Stimulated activated CD4-positive, alpha-beta T cell treated with anti-CD3 and anti-CD28 coated beads, Interleukin-15, amount 100 ng/mL, for 24 hours (primary cell): ENCODE measurements at regions not wholly inside any gene's neighbourhood (a gene's known extent, or its start where the extent isn't known, plus 50 kb on each side); places are given as distances from the start of the nearest gene placed in this dataset.

Experiments used
- DNase-seq: peaks from one replicate; pipeline ENCODE4 v3.0.0-alpha.2; 2020

DNA sequence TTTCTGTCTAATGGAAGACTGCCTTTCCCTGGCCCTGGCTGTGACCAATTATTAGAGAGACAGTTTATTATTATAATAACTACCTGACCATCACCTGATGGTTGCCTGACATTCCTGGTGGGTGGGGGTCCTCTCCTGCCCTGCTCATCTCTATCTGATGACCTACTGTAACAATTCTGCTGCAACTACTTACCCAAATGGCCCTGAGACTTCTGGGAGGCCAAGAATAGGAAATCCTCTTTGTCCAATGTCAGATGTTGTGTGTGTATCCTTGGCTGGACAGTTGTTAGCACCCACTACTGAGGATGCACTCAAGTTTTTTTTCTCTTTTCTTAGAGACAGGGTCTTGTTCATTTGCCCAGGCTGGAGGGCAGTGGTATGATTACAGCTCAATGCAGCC lies 110.3 kb downstream of the DDX1 start:
- DNase-seq = no peak

DNA sequence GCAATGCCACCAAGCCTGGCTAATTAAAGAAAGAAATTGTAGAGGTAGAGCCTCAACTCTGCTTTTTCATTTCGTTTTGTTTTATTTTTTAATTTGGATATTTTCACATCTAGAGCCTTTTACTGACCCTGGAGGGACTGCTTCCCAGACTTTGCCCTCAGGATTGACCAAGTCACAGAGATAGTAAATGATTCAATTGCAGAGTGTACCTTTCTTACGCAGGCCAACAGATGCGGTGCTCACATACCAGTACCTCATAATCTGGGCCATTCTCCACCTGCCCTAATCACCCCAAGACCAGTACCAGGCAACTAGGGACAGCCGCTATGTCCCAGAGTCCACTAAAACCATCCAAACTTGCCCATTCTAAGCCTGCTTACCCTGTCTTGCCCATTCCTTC lies 110.8 kb downstream of the DDX1 start:
- DNase-seq = no peak

DNA sequence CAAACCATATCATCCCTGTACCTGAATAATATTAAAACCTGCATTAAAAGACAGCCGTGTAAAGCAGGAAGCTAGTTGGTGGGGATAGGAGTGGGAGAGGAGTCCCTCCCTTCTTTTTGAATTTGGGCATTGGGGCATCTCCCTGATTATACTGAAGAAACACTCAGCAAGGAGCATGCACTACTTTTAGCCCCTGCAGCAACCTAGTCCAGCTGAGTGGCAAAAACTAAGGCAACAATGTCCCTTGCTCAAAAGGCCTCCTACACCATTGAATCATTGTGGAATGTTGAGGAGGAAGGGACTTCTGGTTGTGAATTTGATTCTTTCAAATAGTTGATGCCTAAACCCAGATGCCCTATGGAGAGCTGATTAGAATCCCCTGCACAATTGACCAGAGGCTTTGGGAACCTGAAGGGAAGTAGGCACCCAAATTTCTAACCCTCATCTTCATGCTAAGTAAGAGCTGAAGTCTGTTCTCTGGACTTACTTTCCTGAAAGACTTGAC lies 111.7 kb downstream of the DDX1 start:
- no peak for DNase-seq

DNA sequence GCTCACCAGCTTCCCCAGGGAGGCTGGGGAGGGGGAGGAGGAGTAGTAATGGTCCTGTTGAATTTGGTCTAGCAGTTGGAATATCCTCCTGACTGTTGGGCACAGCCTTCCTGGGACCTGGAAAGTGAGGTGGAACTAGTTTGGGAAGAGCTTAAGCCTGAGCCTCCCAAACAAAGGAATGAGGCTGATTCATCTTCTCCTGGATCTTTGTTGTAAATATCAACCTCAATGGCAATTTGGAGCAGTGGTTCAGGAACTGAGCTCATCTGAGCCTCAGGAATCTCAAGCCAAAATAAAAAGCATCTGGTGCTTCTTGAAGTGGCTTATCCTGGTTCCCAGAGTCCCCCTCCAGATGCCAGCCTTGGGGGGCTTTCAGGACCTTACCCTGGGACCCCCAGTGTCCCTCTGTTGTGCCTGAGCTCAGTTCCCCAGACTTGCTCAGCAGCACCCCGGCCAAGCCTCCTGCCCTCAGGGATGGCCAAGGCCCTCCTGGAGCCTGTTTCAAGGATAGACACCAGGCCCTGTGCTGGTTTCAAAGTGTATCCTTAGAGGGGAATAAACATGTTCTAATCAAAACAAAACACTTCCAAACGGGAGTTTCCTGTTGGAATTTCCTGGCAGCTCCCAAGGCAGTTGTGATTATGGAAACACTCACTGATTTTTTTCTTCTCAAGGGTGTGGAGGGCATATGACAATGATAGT lies 112.6 kb downstream of the DDX1 start:
- DNase-seq = no peak

- DNase-seq = no peak
These were observed 113.1 kb downstream of the DDX1 start for GRCh38 chr2:15704788-15705115.

GRCh38 chr2:15705310-15705709 lies 113.6 kb downstream of the DDX1 start:
- DNase-seq = no peak

GRCh38 chr2:15705839-15706386 lies 114.2 kb downstream of the DDX1 start:
- DNase-seq = no peak

DNA sequence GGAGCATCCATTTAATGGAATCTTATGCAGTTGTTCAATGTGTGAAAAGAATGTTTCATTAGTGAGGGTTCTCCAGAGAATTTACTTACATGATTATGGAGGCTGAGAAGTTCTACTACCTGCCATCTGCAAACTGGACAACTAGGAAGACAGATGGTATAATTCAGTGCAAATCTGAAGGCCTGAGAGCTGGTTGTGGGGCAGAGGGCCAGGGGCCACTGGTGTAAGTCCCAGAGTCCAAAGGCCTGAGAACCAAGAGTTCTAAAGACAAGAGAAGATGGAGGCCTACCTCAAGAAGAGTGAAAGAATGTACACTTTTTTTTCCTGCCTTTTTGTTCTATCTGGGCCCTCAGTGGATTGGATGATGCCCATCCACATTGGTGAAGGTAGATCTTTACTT lies 114.8 kb downstream of the DDX1 start:
- DNase-seq = no peak

- no peak for DNase-seq
These were observed 115.4 kb downstream of the DDX1 start for GRCh38 chr2:15706986-15707632.

DNA sequence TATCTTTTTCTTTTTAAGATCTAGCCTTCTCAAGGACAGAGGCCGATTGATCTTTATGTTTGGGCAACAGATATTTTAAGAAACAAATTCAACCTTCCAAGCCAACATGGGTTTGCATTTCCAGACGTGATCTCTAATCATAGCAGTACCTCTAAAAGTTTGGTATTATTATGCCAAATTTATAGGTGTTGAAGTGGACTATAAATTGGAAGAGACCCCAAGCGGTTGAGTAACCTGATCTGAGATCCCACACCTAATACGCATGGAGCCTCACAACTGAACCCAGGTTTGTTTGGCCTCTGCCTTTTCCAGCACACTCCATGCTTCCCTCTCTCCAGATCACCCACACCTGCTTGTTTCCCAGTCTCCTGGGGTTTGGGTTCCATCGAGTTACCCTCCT lies 116.5 kb downstream of the DDX1 start:
- no peak for DNase-seq

DNA sequence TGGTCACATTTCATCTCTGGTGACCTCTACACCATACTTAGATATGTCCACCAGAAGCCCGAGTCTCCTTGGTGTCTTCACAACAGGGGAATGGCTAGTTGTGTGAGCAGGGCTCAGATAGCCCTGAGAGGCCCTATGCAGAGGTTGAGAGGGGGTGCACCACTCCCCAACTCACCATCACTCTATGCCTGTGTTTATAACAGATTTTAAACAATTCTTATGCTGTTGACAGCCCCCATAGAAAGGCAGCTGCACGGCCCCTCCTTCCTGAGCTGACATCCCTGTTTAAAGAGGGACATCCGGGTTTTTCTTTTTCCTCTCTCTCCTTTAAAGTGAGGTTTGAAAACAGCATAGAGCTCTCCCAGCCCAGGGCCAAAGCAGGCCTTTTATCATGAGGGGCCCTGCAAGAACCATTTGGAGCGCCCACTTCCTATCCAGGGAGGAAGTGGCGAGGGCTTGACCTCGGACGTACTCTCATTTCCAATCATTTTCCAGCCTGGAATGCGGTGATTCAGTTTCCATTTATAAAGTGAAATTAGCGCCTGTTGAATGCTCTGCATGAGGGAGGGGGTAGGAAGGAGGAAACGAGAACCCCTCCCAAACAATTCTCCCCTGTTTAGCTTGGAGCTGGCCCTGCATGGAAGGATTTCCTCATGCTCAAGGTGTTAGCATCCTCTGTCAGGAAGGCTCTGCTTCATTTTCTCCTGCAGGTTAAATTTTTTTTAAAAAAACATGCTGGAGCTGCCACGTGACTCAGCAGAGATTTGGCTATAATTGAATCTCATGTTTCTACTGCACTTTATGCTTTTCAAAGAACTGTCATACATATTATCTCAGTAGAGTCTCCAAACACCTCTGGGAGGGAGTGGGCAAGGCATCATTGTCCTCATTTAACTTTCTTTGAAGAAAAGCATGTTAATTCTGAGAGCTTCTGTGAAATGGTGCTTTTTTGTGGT lies 117.5 kb downstream of the DDX1 start:
- DNase-seq = no peak

DNA sequence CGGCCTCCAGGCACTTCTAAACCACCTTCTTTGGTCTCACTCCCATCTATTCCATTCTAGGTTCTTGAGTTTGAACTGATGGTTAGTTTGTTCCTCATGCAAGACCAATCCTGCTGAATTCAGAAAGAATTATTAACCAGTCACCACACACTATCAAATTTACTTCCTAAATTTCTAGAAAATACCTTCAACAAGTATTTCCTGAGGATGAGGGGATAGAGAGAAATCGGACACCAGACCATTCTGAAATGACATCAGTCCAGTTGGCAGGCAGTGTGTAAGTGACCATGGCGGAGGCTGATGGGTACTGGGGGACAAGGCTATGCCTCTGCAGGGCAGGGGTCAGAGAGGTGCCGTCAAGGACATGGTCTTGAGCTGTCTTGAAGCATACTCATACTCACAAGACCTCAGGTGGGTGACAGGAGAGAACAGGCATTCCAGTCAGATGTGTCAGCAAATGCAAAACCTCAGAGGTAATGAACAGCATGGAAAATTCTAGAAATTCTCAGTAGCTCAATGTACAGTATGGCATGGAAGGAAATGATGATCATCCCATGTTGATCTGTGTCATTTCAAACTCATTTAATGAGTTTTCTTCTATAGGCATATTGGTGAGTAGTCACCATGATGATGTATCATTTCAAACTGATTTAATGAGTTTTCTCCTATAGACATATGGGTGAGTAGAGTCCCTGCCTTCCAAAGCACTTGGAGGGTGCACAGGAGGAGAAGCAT lies 119.6 kb downstream of the DDX1 start:
- no peak for DNase-seq

DNA sequence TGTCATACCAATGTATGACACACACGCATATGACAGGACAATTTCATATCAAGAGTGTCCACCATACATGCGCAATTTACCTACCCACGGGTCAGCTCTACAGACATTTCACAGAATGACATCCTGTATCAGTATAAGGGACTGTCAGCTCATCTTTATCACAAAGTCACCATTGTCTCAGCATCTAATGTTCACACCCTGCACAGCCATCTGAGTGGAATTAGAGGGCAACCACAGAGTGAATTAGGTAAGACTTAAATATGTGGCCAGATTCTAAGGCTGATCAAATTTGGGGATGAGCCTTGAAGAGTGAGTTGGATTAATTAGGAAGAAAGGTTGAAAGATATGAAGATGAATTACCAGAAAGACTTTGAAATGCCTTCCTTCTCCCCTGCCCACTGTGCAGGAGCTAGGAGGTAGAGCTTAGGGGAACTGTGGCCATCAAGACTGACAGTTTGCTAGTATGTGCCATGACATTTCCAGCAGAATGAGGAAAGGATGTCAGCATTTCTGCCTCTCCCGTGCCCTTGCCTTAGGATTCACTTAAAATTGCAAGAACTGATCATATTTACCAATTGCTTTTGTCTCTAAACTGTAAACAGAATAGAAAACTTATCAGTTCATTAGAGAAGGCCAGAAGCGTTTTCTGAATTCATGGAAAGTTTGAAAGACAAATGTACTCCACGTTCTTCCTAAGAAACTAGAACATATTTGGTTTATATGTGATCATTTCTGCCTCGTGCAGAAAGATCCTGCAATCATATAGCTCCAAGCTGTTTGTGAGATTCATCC lies 121.1 kb downstream of the DDX1 start:
- DNase-seq = no peak

DNA sequence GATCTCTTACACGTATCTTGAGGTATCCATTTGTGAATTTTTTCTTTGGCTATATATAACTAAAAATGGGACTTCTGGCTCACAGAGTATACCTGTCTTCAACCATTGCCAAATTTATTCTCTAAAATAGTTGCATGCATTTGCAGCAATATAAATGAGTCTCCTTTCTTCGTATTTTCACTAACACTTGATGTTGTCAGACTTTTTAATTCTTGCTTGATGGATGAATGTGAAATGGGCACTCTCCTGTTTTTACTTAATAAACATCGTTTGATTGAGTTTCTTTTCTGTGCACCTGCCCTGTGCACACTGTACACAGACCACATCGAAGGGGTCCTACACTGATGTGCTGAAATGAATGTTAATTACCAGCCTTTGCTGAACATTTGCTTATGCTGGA lies 121.8 kb downstream of the DDX1 start:
- DNase-seq = no peak

GRCh38 chr2:15714002-15714401 lies 122.3 kb downstream of the DDX1 start:
- no peak for DNase-seq

- no peak for DNase-seq
These were observed 122.9 kb downstream of the DDX1 start for GRCh38 chr2:15714609-15715008.

DNA sequence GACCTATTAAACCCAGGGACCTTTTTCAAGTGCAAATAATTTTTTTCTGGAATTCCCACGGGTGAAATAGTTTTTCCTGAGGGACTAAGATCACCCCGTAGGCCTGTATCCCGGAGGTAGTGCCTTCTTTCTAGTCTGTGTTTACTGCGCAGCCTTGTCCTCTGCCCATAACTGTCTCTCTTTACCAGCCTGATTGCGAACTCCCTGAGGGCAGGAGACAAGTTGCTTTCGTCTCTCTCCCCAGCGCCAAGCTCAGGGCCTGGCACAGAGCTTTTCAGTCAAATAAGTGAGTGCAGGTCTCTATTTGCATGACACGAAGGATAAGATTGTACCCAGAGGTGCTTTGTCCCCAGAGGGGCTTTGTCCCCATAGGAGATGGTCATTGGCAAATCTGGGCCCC lies 123.9 kb downstream of the DDX1 start:
- no peak for DNase-seq

DNA sequence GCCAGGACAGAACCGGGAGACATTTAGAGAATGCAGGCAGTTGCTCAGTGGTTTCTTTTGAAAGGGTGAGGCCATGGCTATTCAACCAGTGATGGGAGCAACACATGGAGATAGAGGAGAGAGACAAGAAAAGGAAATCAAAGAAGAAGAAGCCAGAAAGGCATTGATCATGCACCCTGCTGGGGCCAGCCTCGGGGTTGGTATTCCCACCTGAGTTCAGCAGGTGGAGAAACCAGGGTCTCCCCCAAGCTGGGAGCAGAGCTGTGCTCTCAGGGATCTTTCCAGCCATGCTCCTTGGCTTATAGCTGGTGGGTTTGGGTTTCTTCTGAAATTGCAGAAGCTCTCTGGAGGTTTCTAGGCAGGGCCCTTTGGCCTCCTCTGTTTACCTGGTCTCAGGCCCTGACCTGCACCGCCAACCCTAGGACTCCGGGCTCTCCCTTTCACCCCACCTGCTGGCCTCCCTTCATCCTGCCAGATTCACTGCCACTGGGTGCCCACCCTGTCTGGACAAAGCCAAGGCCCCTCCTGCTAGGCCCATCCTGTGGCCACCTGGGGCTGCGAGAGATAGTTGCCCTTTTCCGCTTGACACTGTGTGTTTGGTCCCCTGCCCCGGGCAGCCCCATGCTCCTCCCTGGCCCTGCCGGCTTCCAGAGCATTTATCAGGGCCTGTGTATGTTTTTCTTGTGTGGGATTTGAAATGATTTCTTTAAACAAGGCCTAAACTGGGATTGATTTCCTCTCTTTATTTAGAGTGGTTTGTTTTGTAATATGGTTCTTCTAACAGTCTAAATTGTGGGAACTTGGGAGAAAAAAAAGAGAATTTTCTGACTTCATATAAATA lies 126.7 kb downstream of the DDX1 start:
- no peak for DNase-seq

DNA sequence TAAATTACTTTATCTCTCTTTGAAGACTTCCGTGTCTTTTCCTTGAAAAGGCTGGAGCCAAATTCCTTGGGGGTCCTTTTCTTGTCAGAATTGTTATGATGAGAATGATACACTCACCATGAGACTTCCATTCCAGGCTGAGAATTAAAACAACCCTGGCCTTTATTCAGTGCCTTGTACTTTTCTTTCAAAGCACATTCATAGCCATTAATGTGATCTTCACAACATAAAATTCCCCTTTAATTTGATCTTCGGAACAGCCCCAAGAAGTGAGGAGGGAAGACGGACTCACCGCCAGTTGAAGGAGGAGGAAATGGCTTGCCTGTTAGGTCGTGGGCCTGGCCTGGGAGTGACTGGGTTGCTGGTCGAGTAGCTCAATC lies 127.3 kb downstream of the DDX1 start:
- no peak for DNase-seq

DNA sequence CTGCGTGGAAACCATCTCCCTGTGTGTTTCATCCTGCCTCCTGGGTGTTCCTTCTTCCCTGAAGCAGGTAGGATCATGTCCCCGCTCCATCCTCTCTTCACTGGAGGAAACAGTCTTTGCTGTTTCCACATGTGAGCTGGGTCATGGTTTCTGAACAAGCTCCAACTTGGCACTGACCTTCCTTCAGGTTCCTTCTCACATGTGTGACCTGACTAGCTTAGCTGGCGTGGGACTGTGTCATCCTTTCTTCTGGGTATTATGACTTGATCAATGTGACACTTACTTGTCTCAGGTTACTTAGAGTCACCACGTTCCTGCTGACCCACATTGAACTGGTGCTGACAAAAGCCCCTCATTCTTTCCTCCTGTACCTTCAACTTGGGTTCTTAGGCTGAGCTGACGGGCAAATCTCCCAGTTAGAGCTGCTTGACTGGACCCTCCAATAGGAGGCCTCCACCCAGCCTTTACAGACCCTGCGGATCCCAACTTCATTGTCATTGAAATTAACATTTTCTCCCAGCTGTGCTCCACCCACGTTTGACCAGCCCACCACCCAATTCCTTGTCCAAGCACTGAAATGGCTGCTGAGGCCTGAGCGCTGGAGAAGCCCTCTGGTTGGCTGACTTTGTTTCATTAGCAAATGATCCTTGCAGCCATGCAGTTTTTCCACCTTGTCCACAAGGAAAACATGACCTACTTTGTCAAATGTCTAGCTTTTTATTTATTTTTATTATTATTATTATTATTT lies 128.1 kb downstream of the DDX1 start:
- no peak for DNase-seq
